VCaP (cell line): ENCODE measurements at regions not wholly inside any gene's neighbourhood (a gene's known extent, or its start where the extent isn't known, plus 50 kb on each side); places are given as distances from the start of the nearest gene placed in this dataset.

Experiments used
- H3K27ac ChIP-seq: fragments of 450-650 bp; 2 replicates; pipeline ENCODE4 v1.5.1; 2017
- TF ChIP-seq, protein P1 (sequence below): fragments of 450-650 bp; conservative IDR thresholded peaks from 2 replicates; pipeline ENCODE4 v1.5.1; 2017; ENCODE audit warnings: mild to moderate bottlenecking, moderate library complexity

DNA sequence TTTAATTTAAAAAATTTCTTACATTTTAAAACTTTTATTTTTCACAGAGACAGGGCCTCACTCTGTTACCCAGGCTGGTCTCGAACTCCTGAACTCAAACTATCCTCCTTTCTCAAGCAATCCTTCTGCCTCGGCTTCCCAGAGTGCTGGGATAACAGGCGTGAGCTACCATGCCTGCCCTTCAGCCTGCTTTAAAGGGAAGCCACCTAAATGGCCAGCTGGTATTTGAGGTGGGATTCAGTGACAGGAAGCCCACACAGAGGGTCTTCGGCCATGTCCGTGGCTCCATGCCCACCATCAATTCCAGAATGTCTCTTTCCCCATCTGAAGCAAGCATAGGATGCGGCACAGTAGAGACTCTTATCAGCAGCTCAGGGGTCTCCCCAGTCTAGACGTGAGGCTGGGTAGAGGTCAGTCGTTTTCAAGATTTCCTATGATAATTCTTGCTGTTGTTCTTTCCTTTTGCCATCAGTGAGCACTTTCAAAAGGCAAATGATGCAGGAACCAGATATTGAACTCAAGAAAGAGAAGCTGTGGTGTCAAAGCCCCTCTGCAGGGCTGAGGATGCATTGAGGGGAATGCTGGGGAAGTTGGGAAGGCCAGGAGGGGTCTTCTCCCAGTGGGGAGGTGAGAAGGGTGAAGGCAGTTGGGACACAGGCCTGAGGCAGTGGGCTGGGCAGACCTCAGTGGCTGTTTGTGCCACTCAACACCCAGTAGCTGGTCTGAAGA is 291.5 kb upstream of the IGFBP3 start:
- no peak overlapping the region for H3K27ac ChIP-seq
- TF ChIP-seq, protein P1, sequence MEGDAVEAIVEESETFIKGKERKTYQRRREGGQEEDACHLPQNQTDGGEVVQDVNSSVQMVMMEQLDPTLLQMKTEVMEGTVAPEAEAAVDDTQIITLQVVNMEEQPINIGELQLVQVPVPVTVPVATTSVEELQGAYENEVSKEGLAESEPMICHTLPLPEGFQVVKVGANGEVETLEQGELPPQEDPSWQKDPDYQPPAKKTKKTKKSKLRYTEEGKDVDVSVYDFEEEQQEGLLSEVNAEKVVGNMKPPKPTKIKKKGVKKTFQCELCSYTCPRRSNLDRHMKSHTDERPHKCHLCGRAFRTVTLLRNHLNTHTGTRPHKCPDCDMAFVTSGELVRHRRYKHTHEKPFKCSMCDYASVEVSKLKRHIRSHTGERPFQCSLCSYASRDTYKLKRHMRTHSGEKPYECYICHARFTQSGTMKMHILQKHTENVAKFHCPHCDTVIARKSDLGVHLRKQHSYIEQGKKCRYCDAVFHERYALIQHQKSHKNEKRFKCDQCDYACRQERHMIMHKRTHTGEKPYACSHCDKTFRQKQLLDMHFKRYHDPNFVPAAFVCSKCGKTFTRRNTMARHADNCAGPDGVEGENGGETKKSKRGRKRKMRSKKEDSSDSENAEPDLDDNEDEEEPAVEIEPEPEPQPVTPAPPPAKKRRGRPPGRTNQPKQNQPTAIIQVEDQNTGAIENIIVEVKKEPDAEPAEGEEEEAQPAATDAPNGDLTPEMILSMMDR: no peak

DNA sequence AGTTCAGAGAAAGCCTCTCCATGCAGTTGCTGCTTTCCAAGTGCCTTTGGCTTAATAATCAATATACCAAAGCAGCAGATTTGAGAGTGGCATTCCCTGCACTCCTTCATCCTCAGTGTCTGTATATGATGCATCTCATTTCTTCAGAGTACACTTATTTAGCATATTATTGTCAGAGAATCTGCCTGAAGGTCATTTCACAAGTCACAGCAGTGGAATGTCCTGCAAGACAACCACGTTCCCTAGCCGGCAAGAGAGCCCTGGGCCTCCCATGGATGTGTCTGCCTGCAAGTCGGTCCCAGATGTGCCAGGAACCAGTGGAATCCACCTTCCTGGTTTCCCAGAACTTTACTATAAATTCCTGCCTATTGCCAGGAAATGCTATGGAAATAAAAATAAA is 289.4 kb upstream of the IGFBP3 start:
- TF ChIP-seq, protein P1: no peak
- H3K27ac ChIP-seq: no peak overlapping the region

DNA sequence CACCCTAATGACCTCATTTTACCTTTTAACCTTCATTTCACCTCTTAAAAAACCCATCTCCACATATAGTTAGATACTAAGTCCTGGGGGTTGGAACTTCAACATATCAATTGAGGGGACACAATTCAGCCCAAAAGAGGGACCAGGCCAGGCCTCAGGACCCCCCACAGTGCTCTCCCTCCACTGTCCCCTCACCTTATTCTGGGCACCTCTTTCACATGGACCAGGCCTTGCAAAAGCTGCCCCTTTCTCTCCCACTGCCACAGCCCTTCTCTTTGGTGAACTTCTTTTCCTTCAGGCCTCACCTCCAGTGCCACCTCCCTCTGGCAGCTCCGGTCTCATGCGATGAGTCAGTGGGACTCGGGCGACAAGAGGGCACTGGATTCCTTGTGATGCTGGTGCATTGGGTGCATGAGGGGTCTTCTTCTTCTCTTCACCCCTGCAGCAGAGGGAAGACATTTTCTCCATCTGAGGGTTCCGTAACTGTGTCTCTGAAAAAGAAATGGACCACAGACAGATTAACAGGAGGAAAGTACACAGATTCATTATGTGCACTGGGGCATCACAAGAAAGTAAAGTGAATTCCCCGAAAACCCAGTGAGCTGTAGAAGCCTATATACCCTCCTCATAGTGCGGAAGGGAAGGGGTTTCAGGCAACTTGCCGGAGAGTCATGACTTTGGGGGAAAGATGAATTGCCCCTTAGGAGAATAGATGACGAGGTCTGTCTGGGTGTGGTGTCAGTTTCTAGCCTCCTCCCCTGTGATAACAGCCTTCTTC is 288.7 kb upstream of the IGFBP3 start:
- TF ChIP-seq, protein P1: no peak
- peak overlapping the region; percentile 82; the same call in 1 of the 2 replicates for H3K27ac ChIP-seq

DNA sequence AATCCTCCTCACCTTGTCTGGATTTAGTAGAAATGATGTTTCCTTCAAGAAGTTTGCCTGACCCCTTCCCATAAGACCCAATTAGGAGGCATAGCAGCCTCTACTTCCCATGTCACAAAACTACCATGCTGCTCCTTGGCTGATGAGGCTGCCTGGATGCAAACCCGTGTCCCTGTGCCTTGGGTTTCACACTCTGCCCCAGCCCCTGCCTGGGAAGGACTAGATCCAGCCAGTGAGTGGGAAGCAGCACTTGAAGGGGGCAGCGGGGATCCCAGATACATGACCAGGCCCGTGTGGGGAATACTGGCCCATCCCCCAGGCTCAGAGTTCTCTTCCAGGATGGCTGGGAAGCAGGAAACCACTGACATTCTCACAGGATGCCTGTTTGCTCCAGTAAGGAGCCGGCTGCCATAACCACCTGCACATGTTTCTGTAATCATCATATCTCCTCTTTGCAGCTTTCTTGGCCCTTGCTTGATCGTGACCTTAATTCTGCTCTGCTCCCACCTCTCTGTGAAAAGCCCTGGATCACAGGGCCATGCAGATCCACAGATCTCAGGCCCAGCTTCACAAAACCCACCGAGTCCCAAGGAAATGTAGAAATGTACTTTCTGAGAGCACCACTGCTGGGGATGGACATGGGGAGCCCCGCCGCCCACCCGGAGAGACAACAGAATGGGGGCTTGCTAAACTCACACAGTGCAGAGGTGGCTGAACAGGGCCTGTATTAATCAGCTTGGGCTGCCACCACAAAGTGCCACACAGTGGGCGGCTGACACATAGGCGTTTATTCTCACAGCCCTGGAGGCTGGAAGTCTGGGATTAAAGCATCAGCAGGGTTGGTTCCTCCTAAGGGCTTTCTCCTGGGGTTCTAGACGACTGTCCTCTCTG is 287.8 kb upstream of the IGFBP3 start:
- H3K27ac ChIP-seq: peak overlapping the region; percentile 82
- TF ChIP-seq, protein P1: no peak

DNA sequence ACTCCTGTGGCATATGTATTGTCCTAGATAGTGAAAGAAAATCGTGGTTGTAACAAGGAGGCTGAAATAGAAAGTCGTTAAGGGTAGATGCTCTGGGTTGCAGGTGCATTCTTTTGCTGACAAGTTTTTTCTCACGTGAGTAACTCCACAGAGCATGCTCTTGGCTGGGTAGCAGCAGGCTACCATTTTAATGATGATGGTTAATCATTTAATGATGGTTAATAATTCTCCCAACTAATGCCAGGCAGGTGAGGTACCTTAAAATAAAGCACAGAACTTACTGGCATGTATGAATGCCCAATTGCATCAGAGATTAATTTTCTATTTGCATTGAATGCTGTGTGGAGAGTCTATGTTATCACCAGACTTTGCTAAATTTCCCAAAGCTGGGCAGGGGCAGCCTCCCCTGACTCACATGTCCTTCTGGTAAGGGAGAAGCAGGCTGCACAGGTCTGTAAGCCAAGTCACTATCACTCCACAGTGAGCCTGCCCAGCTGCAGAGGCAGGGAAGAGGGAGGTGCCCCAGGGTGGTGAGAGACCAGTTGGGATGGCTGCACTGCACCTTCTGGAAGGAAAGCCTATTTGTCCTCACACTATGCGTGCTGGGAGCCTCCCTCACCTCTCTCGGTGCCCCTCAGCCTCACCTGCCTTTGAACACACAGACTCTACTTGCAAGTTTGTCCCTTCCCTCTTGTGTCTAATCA is 287.0 kb upstream of the IGFBP3 start:
- H3K27ac ChIP-seq: peak overlapping the region; percentile 82
- TF ChIP-seq, protein P1: no peak

DNA sequence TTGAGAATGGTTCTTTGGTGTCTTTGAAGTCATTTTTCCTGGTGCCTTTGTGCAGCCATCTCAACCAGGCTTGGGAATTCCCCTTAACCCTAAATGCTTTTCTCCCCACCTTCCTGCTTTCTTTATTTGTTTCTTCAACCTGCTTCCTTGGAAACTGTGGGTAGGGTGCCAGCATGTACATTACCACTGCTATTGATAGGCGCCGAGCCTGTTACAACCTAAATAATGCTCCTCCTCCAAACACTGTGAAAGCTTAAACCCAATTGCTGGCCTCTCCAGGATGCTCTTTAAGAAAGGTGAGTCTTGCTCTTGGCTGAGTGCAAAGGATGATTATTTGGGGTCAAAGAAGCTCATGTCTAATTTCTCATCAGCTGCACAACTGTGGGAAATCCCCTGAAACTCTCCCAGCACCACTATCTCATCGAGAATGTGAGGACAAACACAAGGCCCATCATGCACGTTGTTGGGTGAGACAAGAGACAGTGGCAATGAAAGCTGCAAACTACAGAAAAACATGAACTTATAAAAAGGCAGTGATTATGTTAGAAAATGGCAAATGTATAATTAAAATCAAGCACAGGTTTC is 285.5 kb upstream of the IGFBP3 start:
- H3K27ac ChIP-seq: peak overlapping the region; percentile 82; the same call in 1 of the 2 replicates
- TF ChIP-seq, protein P1: no peak
